ENCODE measurements at regions not wholly inside any gene's neighbourhood (a gene's known extent, or its start where the extent isn't known, plus 50 kb on each side); places are given as distances from the start of the nearest gene placed in this dataset.

DNA sequence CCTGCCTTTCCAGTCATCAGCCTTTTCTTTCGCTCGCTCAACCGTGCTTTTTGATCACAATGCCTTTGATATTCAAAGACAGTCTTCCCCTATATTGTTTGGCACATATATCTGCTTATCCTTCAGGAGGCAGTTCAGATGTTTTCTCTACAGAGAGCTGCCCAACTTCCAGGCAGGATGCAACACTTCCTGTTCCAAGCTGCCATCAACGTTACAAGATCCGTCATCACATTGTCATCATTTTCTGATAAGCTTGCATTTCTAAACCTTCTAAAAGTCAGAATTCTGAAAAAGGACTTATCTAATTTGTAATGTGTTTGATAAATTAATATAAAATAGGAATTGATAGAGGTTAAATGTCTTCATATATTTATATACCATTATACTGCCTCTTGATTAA lies 574.2 kb downstream of the TBC1D4 start:
- no peaks in the 10 kb centered on the region for H3K9me3 ChIP-seq (ENCODE audit: control insufficient read depth, low read depth, low read length)
- H3K4me3 ChIP-seq (ENCODE audit: control insufficient read depth in 2 of 3, extremely low read depth in 1 of 3, insufficient read depth in 2 of 3, low read depth in 1 of 3, low read length in 3 of 3): no peak overlapping the region
- H4K20me1 ChIP-seq (ENCODE audit: control insufficient read depth, extremely low read depth, insufficient read depth, low read length): no peaks in the 10 kb centered on the region
- no peak overlapping the region for H3K9ac ChIP-seq (ENCODE audit: control insufficient read depth, extremely low read depth, insufficient read depth, low read length)
- H2AFZ ChIP-seq (ENCODE audit: control insufficient read depth, low read length): no peak overlapping the region
- H3K27me3 ChIP-seq (ENCODE audit: control insufficient read depth, extremely low read depth, insufficient read depth, low read length): no peaks in the 10 kb centered on the region
- H3K4me1 ChIP-seq (ENCODE audit: control insufficient read depth, extremely low read depth, insufficient read depth, low read length): no peaks in the 10 kb centered on the region
- no peaks in the 10 kb centered on the region for H3K36me3 ChIP-seq (ENCODE audit: control insufficient read depth in 2 of 2, extremely low read depth in 1 of 2, insufficient read depth in 2 of 2, low read length in 2 of 2)
- dilution Hi-C loops (cut with MboI; ENCODE audit: extremely low pct_ligation_motif_present, low sequenced_read_pairs): no loop called here
- DNase-seq (ENCODE audit: low read depth, low spot score) (no peak), FAIRE-seq (no peak)
- no peak overlapping the region for H3K4me2 ChIP-seq (ENCODE audit: control insufficient read depth, extremely low read depth, insufficient read depth, low read depth, low read length)
- H3K79me2 ChIP-seq (ENCODE audit: control insufficient read depth, insufficient read depth, low read length): no peaks in the 10 kb centered on the region
- no peak overlapping the region for H3K27ac ChIP-seq (ENCODE audit: control insufficient read depth, insufficient read depth, low read length)
- no peaks in the 10 kb centered on the region for H3K9me1 ChIP-seq (ENCODE audit: control insufficient read depth, extremely low read depth, insufficient read depth, low read length)
- TF ChIP-seq EZH2 (IDR thresholded peaks at IDR 0.05; ENCODE audit: low read length): no peak
- TF ChIP-seq, protein P1, sequence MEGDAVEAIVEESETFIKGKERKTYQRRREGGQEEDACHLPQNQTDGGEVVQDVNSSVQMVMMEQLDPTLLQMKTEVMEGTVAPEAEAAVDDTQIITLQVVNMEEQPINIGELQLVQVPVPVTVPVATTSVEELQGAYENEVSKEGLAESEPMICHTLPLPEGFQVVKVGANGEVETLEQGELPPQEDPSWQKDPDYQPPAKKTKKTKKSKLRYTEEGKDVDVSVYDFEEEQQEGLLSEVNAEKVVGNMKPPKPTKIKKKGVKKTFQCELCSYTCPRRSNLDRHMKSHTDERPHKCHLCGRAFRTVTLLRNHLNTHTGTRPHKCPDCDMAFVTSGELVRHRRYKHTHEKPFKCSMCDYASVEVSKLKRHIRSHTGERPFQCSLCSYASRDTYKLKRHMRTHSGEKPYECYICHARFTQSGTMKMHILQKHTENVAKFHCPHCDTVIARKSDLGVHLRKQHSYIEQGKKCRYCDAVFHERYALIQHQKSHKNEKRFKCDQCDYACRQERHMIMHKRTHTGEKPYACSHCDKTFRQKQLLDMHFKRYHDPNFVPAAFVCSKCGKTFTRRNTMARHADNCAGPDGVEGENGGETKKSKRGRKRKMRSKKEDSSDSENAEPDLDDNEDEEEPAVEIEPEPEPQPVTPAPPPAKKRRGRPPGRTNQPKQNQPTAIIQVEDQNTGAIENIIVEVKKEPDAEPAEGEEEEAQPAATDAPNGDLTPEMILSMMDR (optimal IDR thresholded peaks at IDR 0.05 in 1 of 3, IDR thresholded peaks at IDR 0.05 in 1 of 3, conservative IDR thresholded peaks at IDR 0.05 in 1 of 3; ENCODE audit: extremely low read depth in 1 of 3, insufficient read depth in 2 of 3, low read length in 3 of 3): no peak

DNA sequence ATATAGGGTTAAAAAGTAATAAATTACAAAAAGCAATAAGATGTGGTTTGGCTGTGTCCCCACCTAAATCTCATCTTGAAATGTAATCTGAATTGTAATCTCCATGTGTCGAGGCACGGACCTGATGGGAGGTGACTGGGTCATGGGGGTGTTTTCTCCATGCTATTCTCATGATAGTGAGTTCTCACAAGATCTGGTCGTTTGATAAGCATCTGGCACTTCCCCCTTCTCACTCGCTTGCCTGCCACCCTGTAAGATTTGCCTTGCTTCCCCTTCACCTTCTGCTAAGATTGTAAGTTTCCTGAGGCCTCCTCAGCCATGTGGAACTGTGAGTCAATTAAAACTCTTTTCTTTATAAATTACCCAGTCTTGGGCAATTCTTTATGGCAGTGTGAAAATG lies 577.4 kb downstream of the TBC1D4 start:
- Histone ChIP-seq H3K79me2 (ENCODE audit: control insufficient read depth, insufficient read depth, low read length) (no peaks in the 10 kb centered on the region), H3K4me1 (ENCODE audit: control insufficient read depth, extremely low read depth, insufficient read depth, low read length) (no peaks in the 10 kb centered on the region), H3K9me1 (ENCODE audit: control insufficient read depth, extremely low read depth, insufficient read depth, low read length) (no peaks in the 10 kb centered on the region), H3K4me2 (ENCODE audit: control insufficient read depth, extremely low read depth, insufficient read depth, low read depth, low read length) (no peak overlapping the region), H3K27me3 (ENCODE audit: control insufficient read depth, extremely low read depth, insufficient read depth, low read length) (no peaks in the 10 kb centered on the region), H3K36me3 (ENCODE audit: control insufficient read depth in 2 of 2, extremely low read depth in 1 of 2, insufficient read depth in 2 of 2, low read length in 2 of 2) (no peaks in the 10 kb centered on the region), H3K9me3 (ENCODE audit: control insufficient read depth, low read depth, low read length) (no peaks in the 10 kb centered on the region), H2AFZ (ENCODE audit: control insufficient read depth, low read length) (no peak overlapping the region), H3K27ac (ENCODE audit: control insufficient read depth, insufficient read depth, low read length) (no peak overlapping the region), H3K9ac (ENCODE audit: control insufficient read depth, extremely low read depth, insufficient read depth, low read length) (no peak overlapping the region), H4K20me1 (ENCODE audit: control insufficient read depth, extremely low read depth, insufficient read depth, low read length) (no peaks in the 10 kb centered on the region), H3K4me3 (ENCODE audit: control insufficient read depth in 2 of 3, extremely low read depth in 1 of 3, insufficient read depth in 2 of 3, low read depth in 1 of 3, low read length in 3 of 3) (no peak overlapping the region)
- dilution Hi-C loops (cut with MboI; ENCODE audit: extremely low pct_ligation_motif_present, low sequenced_read_pairs): no loop called here
- FAIRE-seq: no peak
- no peak for TF ChIP-seq EZH2 (IDR thresholded peaks at IDR 0.05; ENCODE audit: low read length)
- TF ChIP-seq, protein P1 (optimal IDR thresholded peaks at IDR 0.05 in 1 of 3, IDR thresholded peaks at IDR 0.05 in 1 of 3, conservative IDR thresholded peaks at IDR 0.05 in 1 of 3; ENCODE audit: extremely low read depth in 1 of 3, insufficient read depth in 2 of 3, low read length in 3 of 3): no peak
- DNase-seq (ENCODE audit: low read depth, low spot score): no peak
